GM19238 (cell line): ENCODE measurements at regions not wholly inside any gene's neighbourhood (a gene's known extent, or its start where the extent isn't known, plus 50 kb on each side); places are given as distances from the start of the nearest gene placed in this dataset.

Experiments
- DNase-seq: peaks from one replicate; pipeline ENCODE4 v3.0.0; 2011; ENCODE audit warnings: low spot score; ENCODE audit not compliant: insufficient read length

DNA sequence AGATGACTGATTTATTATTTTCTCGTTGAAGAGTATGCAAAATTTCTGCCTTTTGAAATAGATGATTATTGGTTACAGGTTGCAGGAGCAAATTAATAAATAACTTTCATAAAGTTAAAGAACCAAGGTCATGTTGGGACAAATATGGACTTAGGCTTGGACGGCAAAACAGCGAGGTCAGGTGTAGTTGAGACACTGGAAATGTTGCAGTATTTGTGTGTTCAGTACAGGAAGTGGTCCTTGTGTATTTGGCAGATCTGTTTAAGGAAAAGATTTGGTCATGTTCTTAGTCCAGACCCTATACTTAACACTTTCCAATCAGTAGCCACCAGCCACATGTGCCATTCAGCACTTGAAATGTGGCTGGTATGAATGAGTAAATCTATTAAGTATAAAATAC, 486.5 kb downstream of the TDRD15 start:
- DNase-seq = no peak

DNA sequence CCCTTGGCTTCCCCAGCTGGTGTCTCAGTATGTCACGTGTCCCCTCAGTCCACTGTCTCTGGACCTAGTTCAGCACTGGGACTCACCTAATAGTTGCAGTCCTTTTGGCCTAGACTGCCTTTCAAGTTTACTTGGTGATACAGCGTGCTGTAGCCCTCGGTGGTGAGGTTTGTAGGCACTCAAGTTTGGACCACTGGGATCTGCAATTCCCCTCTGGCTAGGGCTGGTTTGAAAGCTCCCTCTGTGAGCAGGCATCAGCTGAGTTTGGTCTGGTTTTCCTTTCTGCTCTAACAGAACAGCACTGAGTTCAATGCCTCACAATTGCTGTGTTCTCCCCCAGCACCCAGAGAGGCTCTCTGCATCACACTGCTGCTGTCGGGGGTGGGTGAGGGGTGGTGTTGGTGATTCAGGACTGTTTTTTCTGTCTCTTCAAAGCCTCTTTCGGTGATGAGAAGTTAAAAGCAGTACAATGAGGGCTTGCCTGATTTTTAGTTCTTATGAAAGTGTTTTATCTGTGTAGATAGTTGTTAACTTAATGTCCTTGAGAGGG, 494.2 kb downstream of the TDRD15 start:
- no peak for DNase-seq

DNA sequence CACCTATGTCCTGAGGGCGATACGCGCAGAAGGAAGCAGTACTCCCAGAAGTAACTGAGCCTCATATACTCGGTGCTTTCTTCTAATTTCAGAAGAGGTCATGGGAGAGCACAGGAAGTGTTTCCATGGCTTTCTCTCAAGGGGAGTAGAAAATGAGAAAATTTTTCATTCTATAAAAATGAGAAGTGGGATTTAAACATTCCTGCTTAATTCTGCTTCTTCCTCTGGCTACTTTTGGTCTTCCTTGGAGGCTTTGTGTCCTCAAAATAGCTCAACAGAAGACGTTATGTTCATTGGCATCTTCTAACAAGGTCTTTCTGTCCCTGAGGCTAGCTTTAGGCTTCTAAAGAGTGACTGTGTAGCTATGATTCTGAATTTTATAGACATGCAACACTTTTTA, 497.0 kb downstream of the TDRD15 start:
- no peak for DNase-seq

DNA sequence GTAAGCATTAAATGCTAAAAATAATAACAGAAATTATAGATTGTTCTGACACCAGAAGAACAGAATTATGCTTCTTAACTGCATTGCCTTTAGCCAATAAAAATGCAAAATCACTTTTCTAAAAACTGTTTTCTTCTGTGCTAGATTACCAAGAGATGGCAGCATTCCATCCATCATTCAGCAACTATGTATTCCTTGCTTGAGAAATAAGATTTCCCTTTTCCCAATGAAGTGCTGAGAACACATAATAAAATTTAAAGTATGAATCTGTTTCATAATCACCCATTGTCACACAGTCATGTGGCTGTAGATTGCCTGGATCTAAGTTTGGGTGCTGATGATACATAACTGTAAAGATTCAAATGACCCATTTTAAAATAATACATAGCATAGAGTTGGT, 504.2 kb downstream of the TDRD15 start:
- DNase-seq = no peak

DNA sequence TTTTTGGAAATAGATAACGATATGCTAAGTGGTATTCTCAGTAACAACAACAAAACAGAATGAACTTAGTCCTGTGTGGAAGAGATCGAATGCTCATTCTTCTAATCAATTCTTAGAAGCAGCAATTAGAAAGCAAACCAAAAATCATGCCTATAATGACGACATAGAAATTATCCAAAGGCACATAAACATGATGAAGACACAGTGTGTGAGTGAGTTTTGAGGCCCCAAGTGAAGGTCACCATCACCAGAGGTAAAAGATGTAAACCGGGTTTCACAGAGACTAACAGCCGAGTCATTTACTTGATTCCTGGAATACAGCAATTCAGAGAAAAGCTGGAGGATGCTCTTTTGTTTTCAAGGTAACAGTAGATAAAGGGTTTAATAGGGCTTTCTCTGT, 509.2 kb downstream of the TDRD15 start:
- no peak for DNase-seq

DNA sequence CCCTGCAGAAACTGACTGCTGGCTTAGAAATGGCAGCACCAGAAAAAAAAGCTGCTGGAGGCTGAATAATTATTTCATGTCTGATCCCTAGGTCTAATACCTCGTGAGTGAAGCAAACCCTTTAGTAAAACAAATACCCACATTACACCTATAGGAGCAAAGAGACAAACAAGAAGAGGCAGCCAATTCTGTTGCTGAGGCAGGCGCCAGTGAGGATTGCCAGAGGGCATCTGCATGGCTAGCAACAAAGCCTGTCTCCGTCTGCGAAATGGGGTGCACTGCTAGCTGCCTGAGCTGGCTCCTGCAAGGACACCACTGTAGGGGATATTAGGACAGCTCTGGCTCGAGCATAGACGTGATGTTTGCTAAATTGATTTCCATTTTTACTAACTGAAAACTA, 509.7 kb downstream of the TDRD15 start:
- no peak for DNase-seq

DNA sequence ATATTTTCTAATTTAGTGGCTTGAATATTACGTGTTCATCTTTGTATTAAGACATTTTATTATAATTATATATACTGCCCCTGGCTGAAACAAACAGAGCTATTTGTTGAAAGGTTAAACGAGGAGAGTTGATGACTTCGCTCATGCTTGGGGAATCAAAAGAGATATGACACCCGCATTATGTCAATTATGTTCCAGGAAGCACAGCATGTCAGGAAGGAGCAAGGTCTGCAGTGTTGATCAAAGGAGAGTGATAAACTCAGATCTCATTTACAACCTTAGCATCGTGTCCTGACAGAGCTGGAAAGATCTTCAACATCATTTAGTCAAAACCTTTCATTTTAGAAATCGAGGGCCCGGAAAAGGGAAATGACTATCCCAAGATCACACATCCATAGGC, 510.1 kb downstream of the TDRD15 start:
- no peak for DNase-seq

DNA sequence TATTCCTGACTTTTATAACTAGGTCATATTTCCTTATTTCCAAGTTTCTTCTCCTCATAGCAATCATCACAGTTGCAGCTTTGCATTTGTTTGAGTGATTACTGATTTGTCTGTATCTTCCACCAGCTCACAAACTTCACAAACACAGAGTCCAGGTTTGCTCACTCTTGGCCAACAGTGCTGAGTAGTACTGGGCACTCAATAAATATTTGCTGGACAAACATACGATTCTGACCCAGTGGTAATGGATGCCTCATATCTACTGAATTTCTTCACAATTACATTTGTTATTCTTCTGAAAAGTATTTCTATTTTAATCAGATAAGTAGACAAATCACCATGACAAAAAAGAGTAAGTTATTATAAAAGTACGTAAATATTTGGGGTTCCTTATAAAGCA, 516.3 kb downstream of the TDRD15 start:
- DNase-seq = no peak

DNA sequence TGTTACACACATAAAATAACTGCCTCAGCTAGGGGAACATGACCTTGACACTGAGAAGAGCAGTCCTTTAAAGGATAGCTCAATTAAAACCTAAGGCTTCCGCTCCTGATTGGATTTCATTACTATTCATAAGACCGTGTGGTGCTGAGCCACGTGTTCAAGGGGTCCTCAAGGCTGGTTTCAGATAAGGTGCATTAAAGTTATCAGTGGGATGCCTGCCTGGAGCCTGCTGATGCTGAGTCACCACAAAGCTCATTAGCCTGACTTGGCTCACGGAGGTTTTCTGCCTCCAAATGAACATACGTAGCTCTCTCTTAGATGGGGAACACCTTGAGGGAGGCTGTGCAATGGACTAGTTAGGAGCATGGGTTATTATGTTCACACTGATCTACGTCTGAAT, 518.9 kb downstream of the TDRD15 start:
- no peak for DNase-seq

DNA sequence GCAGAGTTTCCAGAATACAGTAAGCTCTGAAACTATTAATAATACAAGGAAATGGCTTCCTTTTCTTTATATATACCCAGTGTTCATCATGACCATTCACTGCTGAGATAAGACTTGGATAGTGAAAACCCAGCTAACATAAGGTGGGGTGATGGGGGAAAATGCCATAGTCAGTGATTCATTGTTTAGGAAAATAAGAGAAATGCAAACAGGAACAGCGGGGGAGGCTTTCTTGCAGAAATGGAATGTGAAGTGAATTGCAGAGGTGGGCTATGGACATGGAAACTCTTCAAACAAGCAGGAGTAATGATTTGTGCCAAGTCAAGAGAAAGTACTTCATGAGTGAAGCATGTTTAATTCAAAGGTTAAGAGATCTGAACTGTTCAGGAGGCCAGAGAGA, 519.4 kb downstream of the TDRD15 start:
- DNase-seq = no peak

DNA sequence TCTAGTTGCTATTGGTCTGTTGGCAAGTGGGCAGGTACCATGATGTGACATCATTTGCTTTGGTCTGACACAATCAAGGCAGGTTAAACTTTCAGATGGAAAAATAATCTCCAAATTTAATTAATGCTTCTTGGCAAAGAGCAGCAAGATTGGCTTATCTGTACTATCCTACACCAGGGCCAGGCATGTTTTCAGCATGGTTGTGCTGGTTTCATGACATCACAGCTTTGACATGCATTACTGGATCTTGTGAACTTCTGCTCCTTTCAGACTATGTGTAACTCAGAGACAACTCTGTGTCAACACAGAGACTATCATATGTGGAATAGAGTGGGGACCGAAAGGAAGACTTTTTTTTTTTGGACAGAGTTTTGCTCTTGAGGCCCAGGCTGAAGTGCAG, 520.5 kb downstream of the TDRD15 start:
- no peak for DNase-seq

DNA sequence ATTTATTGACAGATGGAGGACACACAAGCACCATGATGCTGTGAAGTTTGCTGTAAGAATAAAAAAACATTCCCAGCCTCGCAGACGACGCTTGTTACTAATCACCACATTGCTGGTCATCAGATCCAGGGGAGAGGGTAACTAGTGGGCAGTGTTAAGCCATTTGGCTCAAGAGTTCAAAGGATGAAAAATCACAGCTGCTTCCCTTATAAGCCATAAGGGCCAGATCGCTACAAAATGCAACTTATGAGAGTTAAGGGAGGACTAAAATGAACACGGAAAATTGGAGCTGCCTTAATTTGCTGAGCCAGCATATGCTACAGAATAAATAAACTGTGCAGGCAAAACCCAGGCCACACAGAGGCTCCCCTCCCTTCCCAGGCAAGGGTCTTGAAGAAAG, 522.6 kb downstream of the TDRD15 start:
- no peak for DNase-seq

DNA sequence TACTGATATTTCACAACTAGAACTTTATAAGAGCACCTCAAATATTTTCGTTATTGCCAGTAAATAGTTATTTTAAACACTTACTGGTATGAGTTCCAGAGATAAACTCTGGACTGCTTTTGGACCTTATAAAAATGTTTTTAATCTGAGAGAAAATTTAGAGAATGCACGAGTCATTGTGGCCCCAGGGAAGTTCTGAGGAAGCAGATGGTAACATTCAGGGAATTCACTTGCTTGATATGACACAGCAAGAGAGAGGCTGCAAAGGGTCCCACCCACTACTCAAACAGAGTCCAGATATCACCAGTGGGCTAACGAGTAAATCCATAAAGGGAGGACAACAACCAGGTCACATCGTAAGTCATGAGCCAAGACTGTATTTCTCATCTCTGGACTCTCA, 526.8 kb downstream of the TDRD15 start:
- no peak for DNase-seq

DNA sequence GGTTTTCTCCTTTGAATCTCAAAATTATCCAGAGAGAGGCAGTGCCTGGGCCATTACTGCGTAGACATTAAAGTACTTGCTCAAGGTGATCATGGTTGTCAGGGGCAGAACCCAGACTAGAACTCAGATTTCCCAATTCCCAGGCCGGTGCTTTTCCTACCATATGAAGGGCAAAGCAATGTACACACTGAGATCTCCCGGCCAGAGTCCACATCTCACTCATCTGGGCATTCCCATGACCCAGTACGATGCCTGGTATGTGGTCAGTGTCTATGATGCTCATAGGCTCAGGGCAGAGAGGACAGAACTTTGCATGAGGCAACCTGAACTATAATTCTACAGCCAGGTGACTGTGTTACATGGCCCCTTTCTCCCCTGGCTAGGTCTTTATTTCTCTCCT, 531.4 kb downstream of the TDRD15 start:
- no peak for DNase-seq

DNA sequence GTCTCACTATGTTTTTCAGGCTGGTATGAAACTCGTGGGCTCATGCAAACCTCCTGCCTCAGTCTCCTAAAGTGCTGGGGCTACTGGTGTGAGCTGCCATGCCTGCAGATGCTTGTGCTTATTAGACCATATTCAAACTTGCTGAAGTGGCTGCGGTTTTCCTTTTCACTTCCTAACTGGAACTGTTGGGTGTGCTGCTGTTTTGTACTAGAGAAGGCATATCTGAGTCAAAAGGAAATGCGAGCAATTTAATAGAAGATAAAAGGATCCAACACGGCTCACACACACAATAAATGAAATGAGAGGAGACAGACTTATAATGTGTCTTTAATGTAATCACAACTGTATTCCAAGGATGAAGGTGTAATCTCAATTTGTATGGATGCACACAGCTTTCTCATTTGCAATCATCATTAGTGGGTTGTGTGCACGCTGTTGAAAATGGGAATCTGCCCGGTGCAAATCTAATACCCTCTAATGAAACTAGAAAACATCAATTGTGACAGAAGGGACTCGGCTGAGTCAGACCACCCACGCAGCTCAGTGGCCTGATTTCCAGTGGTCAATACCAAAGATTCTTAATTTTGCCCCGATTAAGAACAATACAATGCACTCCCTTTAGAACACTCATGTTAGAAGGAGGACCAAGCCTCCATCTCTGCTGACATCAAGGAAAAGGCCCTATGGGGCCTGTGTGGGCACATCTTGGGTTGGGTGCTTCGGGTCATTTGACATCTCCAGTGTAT, 532.7 kb downstream of the TDRD15 start:
- DNase-seq = no peak

DNA sequence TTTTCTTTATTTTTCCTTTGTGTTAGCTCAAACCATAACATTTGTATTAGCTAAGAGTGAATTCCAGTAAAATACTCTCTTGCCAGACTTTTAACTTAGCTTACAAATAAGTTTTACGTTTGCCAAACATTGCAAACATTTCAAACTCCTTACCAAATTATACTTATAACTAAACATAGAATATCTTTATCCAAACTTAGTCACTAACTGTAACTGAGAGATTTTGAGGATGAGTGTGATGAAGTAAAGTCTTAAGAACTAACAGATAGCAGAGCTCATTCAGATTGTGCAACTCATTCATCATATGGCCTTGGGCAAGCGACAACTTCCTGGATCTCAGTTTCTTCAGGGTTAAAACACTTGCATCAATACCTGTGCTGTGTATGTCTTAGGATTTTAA, 533.7 kb downstream of the TDRD15 start:
- no peak for DNase-seq

DNA sequence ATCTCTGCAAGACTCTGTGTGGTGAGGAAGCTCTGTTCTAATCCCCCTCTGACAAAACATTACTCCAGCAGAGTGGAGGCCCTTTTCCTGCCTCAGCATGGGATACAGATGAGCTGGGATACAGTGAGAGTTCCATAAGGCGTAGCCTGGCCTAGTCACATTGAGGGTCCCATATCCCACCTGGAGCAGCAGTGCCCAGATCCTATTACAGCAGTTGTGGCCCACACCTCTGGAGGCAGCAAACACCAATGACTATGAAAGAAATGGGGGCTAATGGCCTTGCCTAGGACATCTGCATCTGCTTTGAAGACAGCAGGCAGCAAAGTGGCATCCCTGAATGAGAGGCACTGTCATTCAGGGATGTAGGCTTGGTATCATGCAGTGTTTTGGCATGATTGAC, 534.5 kb downstream of the TDRD15 start:
- no peak for DNase-seq

DNA sequence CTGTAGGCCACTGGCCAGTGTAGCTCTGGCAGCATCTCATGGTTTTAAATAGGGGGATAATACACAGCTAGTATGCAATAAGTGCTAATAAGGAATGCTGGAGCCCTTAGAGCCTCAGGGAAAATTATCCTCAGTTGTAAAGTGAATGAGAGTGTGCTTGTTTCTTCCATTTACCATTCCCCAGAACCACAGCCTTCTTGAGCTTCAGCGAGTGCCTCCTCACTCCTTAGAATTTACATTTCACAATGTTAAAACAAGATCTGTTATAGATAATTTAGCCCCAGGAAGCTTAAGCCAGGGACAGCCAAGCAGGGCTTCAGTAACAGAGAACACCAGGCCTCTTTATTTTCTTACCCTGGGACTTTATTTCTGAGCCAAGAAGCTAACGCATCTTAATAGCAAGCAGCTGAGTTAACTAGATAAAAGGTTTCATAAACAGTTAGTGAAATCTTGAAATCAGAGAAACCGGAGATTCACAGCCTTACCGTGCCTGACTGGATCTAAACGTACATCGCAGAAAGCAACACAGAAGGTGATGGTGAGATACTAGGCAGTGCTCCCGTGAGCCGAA, 535.2 kb downstream of the TDRD15 start:
- DNase-seq = no peak

DNA sequence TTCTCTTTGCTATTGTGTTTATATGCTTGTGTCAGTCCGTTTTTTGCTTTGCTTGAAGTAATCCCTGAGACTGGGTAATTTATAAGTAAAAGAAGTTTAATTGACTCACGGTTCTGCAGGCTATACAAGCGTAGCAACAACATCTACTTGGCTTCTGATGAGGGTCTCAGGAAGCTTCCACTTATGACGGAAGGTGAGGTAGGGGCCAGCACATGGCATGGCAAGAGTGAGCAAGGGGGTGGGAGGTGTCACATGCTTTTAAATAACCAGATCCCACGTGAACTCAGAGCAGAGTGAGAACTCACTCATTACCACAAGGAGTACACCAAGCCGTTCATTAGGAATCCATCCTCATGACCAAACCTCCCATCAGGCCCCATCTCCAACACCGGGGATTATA, 540.3 kb downstream of the TDRD15 start:
- DNase-seq = no peak

DNA sequence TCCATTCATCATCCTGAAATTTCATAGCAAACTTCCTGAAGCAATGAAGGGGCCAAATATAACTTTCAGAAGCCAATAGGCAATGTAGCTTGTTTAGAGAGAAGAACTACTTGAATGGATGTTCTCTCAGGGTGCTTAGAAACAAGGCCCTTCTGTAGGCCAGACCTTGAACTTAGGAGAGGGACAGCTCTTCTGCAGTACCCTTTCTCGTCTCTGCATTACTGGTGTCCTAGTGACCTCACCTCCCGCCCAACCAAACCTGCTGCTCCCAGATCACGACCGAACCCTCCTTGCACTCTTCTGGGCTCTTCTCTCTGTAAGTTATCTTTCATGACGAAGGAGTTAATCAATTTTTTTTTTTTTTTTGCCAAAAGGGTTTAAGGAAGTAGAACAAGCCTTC, 543.9 kb downstream of the TDRD15 start:
- no peak for DNase-seq

DNA sequence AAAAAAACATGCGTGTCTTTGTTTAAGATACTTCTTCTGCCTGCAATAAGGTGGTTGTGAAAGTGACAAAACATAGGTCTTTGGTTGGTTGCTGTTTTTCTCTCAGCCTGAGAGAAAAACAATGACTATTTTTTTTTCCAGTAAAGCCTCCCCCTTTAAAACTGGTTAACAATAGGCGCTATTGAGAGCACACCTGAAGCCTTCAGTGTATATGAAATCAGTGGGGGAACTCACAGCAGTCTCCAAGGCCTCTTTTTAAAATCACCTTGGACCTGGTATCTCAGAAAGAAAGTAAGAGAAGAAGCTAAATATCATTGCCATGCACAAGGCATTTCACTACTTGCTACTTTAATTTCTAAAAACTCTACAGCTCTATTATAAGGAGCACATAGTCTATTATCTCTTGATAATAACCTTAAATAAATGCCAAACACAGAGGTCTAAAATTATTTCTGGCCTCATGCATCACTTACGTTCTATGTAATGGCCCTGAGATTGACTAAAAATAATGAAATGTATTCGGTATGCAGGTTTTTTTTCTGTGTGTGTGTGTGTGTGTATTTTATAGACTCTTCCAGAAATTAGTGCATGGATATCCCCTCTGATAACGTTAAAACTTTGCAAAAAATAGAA, 544.4 kb downstream of the TDRD15 start:
- DNase-seq = no peak

DNA sequence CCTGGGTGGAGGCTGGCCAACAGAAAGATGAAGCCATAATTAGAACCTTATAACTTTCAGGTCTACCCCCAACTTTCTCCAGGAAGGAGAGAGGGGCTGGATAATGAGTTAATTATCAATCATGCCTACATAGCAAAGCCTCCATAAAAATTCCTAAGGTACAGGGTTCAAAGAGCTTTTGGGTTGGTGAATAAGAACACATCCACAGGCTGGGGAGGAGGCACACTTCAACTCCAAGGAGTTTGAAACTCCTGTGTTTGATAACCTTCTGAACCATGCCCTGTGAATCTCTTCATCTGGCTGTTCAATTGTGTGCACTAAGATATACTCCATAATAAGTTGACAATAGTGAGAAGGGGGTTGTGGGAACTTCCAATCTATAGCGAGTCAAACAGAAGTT, 552.3 kb downstream of the TDRD15 start:
- no peak for DNase-seq

DNA sequence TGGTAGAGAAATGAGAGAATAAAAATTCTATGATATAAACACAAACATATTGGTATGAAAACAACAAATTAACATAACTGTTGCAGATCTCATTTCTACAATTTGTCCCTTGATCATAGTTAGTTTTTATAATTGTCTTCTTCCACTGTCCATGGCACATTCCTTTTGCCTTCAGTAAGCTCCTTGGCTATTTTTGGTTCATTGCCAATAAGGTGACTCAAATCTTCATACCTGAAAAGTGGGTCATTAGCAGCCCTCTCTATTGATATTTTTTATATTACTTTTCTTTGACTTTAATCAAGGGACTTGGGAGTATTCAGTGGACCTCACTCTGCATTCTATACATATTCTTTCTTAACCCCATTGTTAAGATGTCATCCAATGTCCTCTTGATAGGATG, 552.9 kb downstream of the TDRD15 start:
- no peak for DNase-seq
